ENCODE measurements at regions not wholly inside any gene's neighbourhood (a gene's known extent, or its start where the extent isn't known, plus 50 kb on each side); places are given as distances from the start of the nearest gene placed in this dataset.

DNA sequence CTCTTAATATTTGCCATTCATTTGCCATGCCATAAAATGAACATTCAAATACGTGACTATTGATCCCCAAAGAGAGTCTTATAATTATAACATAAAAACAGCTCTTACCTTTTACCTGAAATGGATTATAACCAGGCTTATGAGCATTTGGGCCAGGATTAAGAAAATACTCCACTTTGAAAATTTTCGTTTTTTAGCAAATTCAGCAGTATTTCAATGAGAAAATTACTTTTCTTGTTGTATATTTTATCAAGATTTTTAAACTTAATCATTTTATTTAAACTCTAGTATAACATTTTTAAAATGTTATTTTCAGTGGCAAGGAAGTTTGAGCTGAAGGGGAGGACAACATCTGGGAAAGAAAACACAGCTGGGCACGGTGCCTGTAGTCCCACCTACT lies 59.0 kb upstream of the RAPGEF2 start:
- TF ChIP-seq CTCF (IDR thresholded peaks at IDR 0.05): no peak
- TF ChIP-seq POLR2AphosphoS5 (IDR thresholded peaks at IDR 0.05; ENCODE audit: insufficient read depth in 1 of 2, low read depth in 1 of 2): no peak

Measured in vagina (tissue), 2 donors.